Endothelial cell of umbilical vein (primary cell): ENCODE measurements at regions not wholly inside any gene's neighbourhood (a gene's known extent, or its start where the extent isn't known, plus 50 kb on each side); places are given as distances from the start of the nearest gene placed in this dataset.

ENCODE experiments used
- POLR2A ChIP-seq: IDR thresholded peaks from 2 replicates; pipeline ENCODE4 v1.6.1; 2012; ENCODE audit warnings: low read depth, mild to moderate bottlenecking, control low read depth, low read length
- TF ChIP-seq, protein P1 (sequence below), 2 donors: IDR thresholded peaks; 1 replicate in 1 of 2; 2 replicates in 1 of 2; pipeline ENCODE4 v1.5.1; 2011; ENCODE audit warnings: low read length in 2 of 2, mild to moderate bottlenecking in 2 of 2, moderate library complexity in 2 of 2, control low read depth in 1 of 2, inconsistent platforms in 1 of 2, low read depth in 1 of 2; ENCODE audit not compliant: insufficient read depth in 1 of 2; ENCODE audit errors: extremely low read depth in 1 of 2

DNA sequence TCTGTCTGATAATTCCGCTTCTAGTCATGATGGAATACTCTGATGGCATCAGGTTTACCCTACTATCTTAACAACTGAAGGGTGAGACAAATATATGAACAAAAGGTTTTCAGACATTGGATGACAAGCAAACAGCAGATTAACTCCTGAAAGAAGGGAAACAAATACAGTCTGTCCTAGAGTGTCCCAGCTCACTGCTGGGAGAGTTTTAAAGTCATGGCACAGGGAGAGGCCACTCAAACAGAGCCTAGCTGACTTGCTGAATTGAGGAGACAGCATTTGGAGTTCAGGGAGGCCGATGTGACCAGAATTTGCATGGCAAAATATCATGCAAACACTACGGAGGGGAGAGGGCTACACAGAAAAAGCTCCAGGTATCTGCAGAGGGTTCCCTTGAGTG is 73.1 kb downstream of the MDH2 start:
- TF ChIP-seq, protein P1, sequence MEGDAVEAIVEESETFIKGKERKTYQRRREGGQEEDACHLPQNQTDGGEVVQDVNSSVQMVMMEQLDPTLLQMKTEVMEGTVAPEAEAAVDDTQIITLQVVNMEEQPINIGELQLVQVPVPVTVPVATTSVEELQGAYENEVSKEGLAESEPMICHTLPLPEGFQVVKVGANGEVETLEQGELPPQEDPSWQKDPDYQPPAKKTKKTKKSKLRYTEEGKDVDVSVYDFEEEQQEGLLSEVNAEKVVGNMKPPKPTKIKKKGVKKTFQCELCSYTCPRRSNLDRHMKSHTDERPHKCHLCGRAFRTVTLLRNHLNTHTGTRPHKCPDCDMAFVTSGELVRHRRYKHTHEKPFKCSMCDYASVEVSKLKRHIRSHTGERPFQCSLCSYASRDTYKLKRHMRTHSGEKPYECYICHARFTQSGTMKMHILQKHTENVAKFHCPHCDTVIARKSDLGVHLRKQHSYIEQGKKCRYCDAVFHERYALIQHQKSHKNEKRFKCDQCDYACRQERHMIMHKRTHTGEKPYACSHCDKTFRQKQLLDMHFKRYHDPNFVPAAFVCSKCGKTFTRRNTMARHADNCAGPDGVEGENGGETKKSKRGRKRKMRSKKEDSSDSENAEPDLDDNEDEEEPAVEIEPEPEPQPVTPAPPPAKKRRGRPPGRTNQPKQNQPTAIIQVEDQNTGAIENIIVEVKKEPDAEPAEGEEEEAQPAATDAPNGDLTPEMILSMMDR (IDR thresholded peaks at IDR 0.05; ENCODE audit: extremely low read depth in 1 of 2, insufficient read depth in 1 of 2, low read depth in 1 of 2, low read length in 2 of 2) = no peak
- TF ChIP-seq POLR2A = no peak
